Thoracic aorta (tissue), 2 donors: ENCODE measurements at regions not wholly inside any gene's neighbourhood (a gene's known extent, or its start where the extent isn't known, plus 50 kb on each side); places are given as distances from the start of the nearest gene placed in this dataset.

Source experiments
- ATAC-seq: fragments of 150-250 bp; one replicate; pipeline ENCODE4 v1.8.0; 2017; ENCODE audit warnings: low read depth; ENCODE audit not compliant: insufficient number of reproducible peaks, low FRiP score
- DNase-seq: peaks from one replicate; pipeline ENCODE4 v3.0.0-alpha.2; 2020; ENCODE audit warnings: low spot score
- H3K27ac ChIP-seq, 2 donors: fragments of 200-600 bp; sonication (generic); 1 replicate in 1 of 2; 2 replicates in 1 of 2; pipeline ENCODE4 v1.5.1; 2016; ENCODE audit warnings: mild to moderate bottlenecking in 2 of 2, moderate library complexity in 2 of 2
- H3K27me3 ChIP-seq: fragments of 200-600 bp; sonication (generic); replicated peaks from 2 replicates; pipeline ENCODE4 v1.6.0; 2016; ENCODE audit warnings: mild to moderate bottlenecking; ENCODE audit not compliant: insufficient read depth
- H3K36me3 ChIP-seq: fragments of 200-600 bp; sonication (generic); one replicate; pipeline ENCODE4 v1.5.1; 2016
- H3K4me1 ChIP-seq, 2 donors: fragments of 200-600 bp; sonication (generic); 1 replicate in 1 of 2; 2 replicates in 1 of 2; pipeline versions ENCODE4 v1.5.1 to v1.6.0; 2016; ENCODE audit warnings: low read depth in 2 of 2, mild to moderate bottlenecking in 1 of 2; ENCODE audit not compliant: control insufficient read depth in 1 of 2
- H3K4me3 ChIP-seq: fragments of 200-600 bp; sonication (generic); 2 replicates; pipeline ENCODE4 v1.5.1; 2016; ENCODE audit warnings: mild to moderate bottlenecking
- H3K9me3 ChIP-seq: fragments of 200-600 bp; sonication (generic); 2 replicates; pipeline ENCODE4 v1.5.1; 2016
- CTCF ChIP-seq: fragments of 200-600 bp; sonication (generic); IDR thresholded peaks from one replicate; pipeline ENCODE4 v1.5.1; 2019; ENCODE audit warnings: antibody characterized with exemption

- TF ChIP-seq CTCF: no peak
- no peak for DNase-seq
- no peak for ATAC-seq
- H3K4me3 ChIP-seq: no peak overlapping the region
- no peaks in the 10 kb centered on the region for H3K36me3 ChIP-seq
- H3K27ac ChIP-seq: no peak overlapping the region
- no peaks in the 10 kb centered on the region for H3K4me1 ChIP-seq
- no peaks in the 10 kb centered on the region for H3K27me3 ChIP-seq
- H3K9me3 ChIP-seq: no peaks in the 10 kb centered on the region
Measured at GRCh38 chr1:163896001-163896400, 574.2 kb downstream of the NUF2 start.

GRCh38 chr1:163897412-163898155 is 575.8 kb downstream of the NUF2 start:
- no peaks in the 10 kb centered on the region for H3K9me3 ChIP-seq
- no peak for TF ChIP-seq CTCF
- no peaks in the 10 kb centered on the region for H3K27me3 ChIP-seq
- no peak overlapping the region for H3K27ac ChIP-seq
- no peak for ATAC-seq
- H3K36me3 ChIP-seq: no peaks in the 10 kb centered on the region
- no peaks in the 10 kb centered on the region for H3K4me1 ChIP-seq
- DNase-seq: no peak
- no peak overlapping the region for H3K4me3 ChIP-seq

- TF ChIP-seq CTCF: no peak
- no peaks in the 10 kb centered on the region for H3K4me1 ChIP-seq
- no peak for DNase-seq
- H3K27ac ChIP-seq: no peak overlapping the region
- no peak for ATAC-seq
- no peaks in the 10 kb centered on the region for H3K9me3 ChIP-seq
- no peaks in the 10 kb centered on the region for H3K27me3 ChIP-seq
- H3K36me3 ChIP-seq: no peaks in the 10 kb centered on the region
- no peak overlapping the region for H3K4me3 ChIP-seq
Measured at GRCh38 chr1:163906283-163906682, 584.5 kb downstream of the NUF2 start.

- DNase-seq: no peak
- ATAC-seq: no peak
- H3K36me3 ChIP-seq: no peaks in the 10 kb centered on the region
- H3K9me3 ChIP-seq: no peaks in the 10 kb centered on the region
- no peak overlapping the region for H3K27ac ChIP-seq
- no peaks in the 10 kb centered on the region for H3K4me1 ChIP-seq
- no peaks in the 10 kb centered on the region for H3K27me3 ChIP-seq
- TF ChIP-seq CTCF: no peak
- no peak overlapping the region for H3K4me3 ChIP-seq
Measured at GRCh38 chr1:163912170-163912884, 590.6 kb downstream of the NUF2 start.

GRCh38 chr1:163914785-163915413 is 593.1 kb downstream of the NUF2 start:
- no peak for TF ChIP-seq CTCF
- no peak overlapping the region for H3K4me3 ChIP-seq
- ATAC-seq: no peak
- no peak for DNase-seq
- no peaks in the 10 kb centered on the region for H3K4me1 ChIP-seq
- no peaks in the 10 kb centered on the region for H3K36me3 ChIP-seq
- no peaks in the 10 kb centered on the region for H3K9me3 ChIP-seq
- no peak overlapping the region for H3K27ac ChIP-seq
- H3K27me3 ChIP-seq: no peaks in the 10 kb centered on the region
